AML-193 (cell line): ENCODE measurements at regions not wholly inside any gene's neighbourhood (a gene's known extent, or its start where the extent isn't known, plus 50 kb on each side); places are given as distances from the start of the nearest gene placed in this dataset.
"Not testable (repeated sequence)": the region's sequence is repeated elsewhere in the genome, so short reads cannot be mapped to it uniquely, and the experiment has no call there.

Experiments used
- DNase-seq, 2 experiments: peaks; one replicate each; lab custom pipeline; 2025; lab: John Stamatoyannopoulos, UW

- DNase-seq: no peak
Observed at GRCh38 chr4:12933760-12934221, 550.3 kb downstream of the RAB28 start.

- no peak for DNase-seq
Observed at GRCh38 chr4:12932203-12932788, 551.8 kb downstream of the RAB28 start.

- DNase-seq: no peak
Observed at GRCh38 chr4:12929784-12930183, 554.4 kb downstream of the RAB28 start.

- DNase-seq: no peak
Observed at GRCh38 chr4:12928751-12929150, 555.4 kb downstream of the RAB28 start.

- DNase-seq: no peak
Observed at GRCh38 chr4:12926189-12927066, 557.7 kb downstream of the RAB28 start.

- DNase-seq: no peak
Observed at GRCh38 chr4:12924728-12925320, 559.3 kb downstream of the RAB28 start.

GRCh38 chr4:12924253-12924652 lies 559.9 kb downstream of the RAB28 start:
- DNase-seq: no peak

GRCh38 chr4:12912896-12913418 lies 571.2 kb downstream of the RAB28 start:
- DNase-seq: no peak

- DNase-seq: no peak
Observed at GRCh38 chr4:12911750-12912358, 572.3 kb downstream of the RAB28 start.

- DNase-seq: not testable (repeated sequence)
Observed at GRCh38 chr4:12903640-12904039, 580.5 kb downstream of the RAB28 start.

GRCh38 chr4:12902735-12903134 lies 581.4 kb downstream of the RAB28 start:
- no peak for DNase-seq

GRCh38 chr4:12897954-12898353 lies 586.2 kb downstream of the RAB28 start:
- DNase-seq: no peak

GRCh38 chr4:12894062-12894461 lies 590.1 kb downstream of the RAB28 start:
- no peak for DNase-seq

GRCh38 chr4:12889054-12889453 lies 595.1 kb downstream of the RAB28 start:
- DNase-seq: no peak

GRCh38 chr4:12884846-12885796 lies 599.0 kb downstream of the RAB28 start:
- no peak for DNase-seq

GRCh38 chr4:12881945-12882584 lies 602.1 kb downstream of the RAB28 start:
- DNase-seq: no peak

GRCh38 chr4:12880844-12881243 lies 603.3 kb downstream of the RAB28 start:
- DNase-seq: no peak

- no peak for DNase-seq
Observed at GRCh38 chr4:12879496-12879895, 604.6 kb downstream of the RAB28 start.

- no peak for DNase-seq
Observed at GRCh38 chr4:12875640-12876243, 608.4 kb downstream of the RAB28 start.

- DNase-seq: no peak
Observed at GRCh38 chr4:12873351-12873750, 610.8 kb downstream of the RAB28 start.
